SK-N-SH treated with all-trans-retinoic acid at 6 μM for 48 hours (cell line): ENCODE measurements at regions not wholly inside any gene's neighbourhood (a gene's known extent, or its start where the extent isn't known, plus 50 kb on each side); places are given as distances from the start of the nearest gene placed in this dataset.

ENCODE experiments used
- ATAC-seq: fragments of 200-7000 bp; cut with Tn5 transposase; 3 replicates; pipeline ENCODE4 v1.9.1; 2020; ENCODE audit warnings: mild to moderate bottlenecking, moderate library complexity
- ARNTL ChIP-seq: fragments of 450-650 bp; formaldehyde crosslinking; IDR thresholded peaks from 2 replicates; pipeline ENCODE4 v1.5.0; 2020; ENCODE audit warnings: low read depth, mild to moderate bottlenecking, moderate library complexity, borderline replicate concordance
- BACH2 ChIP-seq: fragments of 250-450 bp; sonication (Bioruptor Pico); IDR thresholded peaks from 2 replicates; pipeline ENCODE4 v1.9.0; 2021; ENCODE audit warnings: mild to moderate bottlenecking, borderline replicate concordance
- CREB5 ChIP-seq: fragments of 250-450 bp; sonication (Bioruptor Pico); IDR thresholded peaks from 2 replicates; pipeline ENCODE4 v1.5.1; 2020; ENCODE audit warnings: low read depth, mild to moderate bottlenecking, moderate library complexity
- CSDC2 ChIP-seq: fragments of 250-450 bp; sonication (Bioruptor Pico); IDR thresholded peaks from 2 replicates; pipeline ENCODE4 v1.5.0; 2020; ENCODE audit warnings: mild to moderate bottlenecking, moderate library complexity
- CSRNP3 ChIP-seq: fragments of 250-450 bp; sonication (Bioruptor Pico); IDR thresholded peaks from 2 replicates; pipeline ENCODE4 v1.5.1; 2021; ENCODE audit warnings: mild to moderate bottlenecking, moderate library complexity
- ESRRG ChIP-seq: fragments of 250-450 bp; sonication (Bioruptor Pico); IDR thresholded peaks from 2 replicates; pipeline ENCODE4 v1.6.1; 2021; ENCODE audit warnings: mild to moderate bottlenecking
- GLIS3 ChIP-seq: fragments of 250-450 bp; sonication (Bioruptor Pico); IDR thresholded peaks from 2 replicates; pipeline ENCODE4 v1.5.0; 2020; ENCODE audit warnings: mild to moderate bottlenecking, moderate library complexity
- OSR1 ChIP-seq: fragments of 250-450 bp; sonication (Bioruptor Pico); IDR thresholded peaks from 2 replicates; pipeline ENCODE4 v1.8.0; 2022; ENCODE audit warnings: moderate library complexity, mild to moderate bottlenecking, inconsistent platforms
- PATZ1 ChIP-seq: fragments of 250-450 bp; sonication (Bioruptor Pico); IDR thresholded peaks from 2 replicates; pipeline ENCODE4 v1.8.0; 2020; ENCODE audit warnings: mild to moderate bottlenecking, moderate library complexity, borderline replicate concordance
- PPARA ChIP-seq: fragments of 250-450 bp; sonication (Bioruptor Pico); IDR thresholded peaks from 2 replicates; pipeline ENCODE4 v1.5.0; 2020; ENCODE audit warnings: mild to moderate bottlenecking, borderline replicate concordance
- RARB ChIP-seq: fragments of 250-450 bp; sonication (Bioruptor Pico); IDR thresholded peaks from 2 replicates; pipeline ENCODE4 v1.8.0; 2021; ENCODE audit warnings: mild to moderate bottlenecking, moderate library complexity
- TCF4 ChIP-seq: fragments of 250-450 bp; sonication (Bioruptor Pico); IDR thresholded peaks from 2 replicates; pipeline ENCODE4 v1.8.0; 2021; ENCODE audit warnings: mild to moderate bottlenecking, moderate library complexity, borderline replicate concordance
- TSHZ2 ChIP-seq: fragments of 250-450 bp; sonication (Bioruptor Pico); IDR thresholded peaks from 2 replicates; pipeline ENCODE4 v1.5.0; 2020; ENCODE audit warnings: mild to moderate bottlenecking, moderate library complexity
- ZC3H10 ChIP-seq: fragments of 250-450 bp; sonication (Bioruptor Pico); IDR thresholded peaks from 2 replicates; pipeline ENCODE4 v1.5.1; 2021; ENCODE audit warnings: mild to moderate bottlenecking, moderate library complexity
- ZFP3 ChIP-seq: fragments of 250-450 bp; sonication (Bioruptor Pico); IDR thresholded peaks from 2 replicates; pipeline ENCODE4 v1.5.0; 2020; ENCODE audit warnings: mild to moderate bottlenecking, moderate library complexity
- ZFP30 ChIP-seq: fragments of 450-650 bp; formaldehyde crosslinking; IDR thresholded peaks from 2 replicates; pipeline ENCODE4 v1.5.0; 2022; ENCODE audit warnings: mild to moderate bottlenecking, moderate library complexity
- ZNF565 ChIP-seq: fragments of 450-650 bp; formaldehyde crosslinking; conservative IDR thresholded peaks from 2 replicates; pipeline ENCODE4 v1.5.0; 2020; ENCODE audit warnings: low read depth, mild to moderate bottlenecking, moderate library complexity
- ZNF8 ChIP-seq: fragments of 450-650 bp; formaldehyde crosslinking; IDR thresholded peaks from 2 replicates; pipeline ENCODE4 v1.5.0; 2020; ENCODE audit warnings: mild to moderate bottlenecking, moderate library complexity

- no peak for TF ChIP-seq TSHZ2 (CRISPR knock-in tag)
- TF ChIP-seq ZNF565 (CRISPR knock-in tag) = no peak
- no peak for TF ChIP-seq TCF4 (CRISPR knock-in tag)
- no peak for TF ChIP-seq BACH2
Measured at GRCh38 chr14:104326848-104327247, 188.5 kb downstream of the KIF26A start (continued).

GRCh38 chr14:104328607-104329006 is 190.2 kb downstream of the KIF26A start:
- ATAC-seq = no peak
- TF ChIP-seq ZFP30 (CRISPR knock-in tag) = no peak
- no peak for TF ChIP-seq OSR1
- TF ChIP-seq PPARA (CRISPR knock-in tag) = no peak
- no peak for TF ChIP-seq CSDC2 (CRISPR knock-in tag)
- TF ChIP-seq CSRNP3 = no peak
- TF ChIP-seq TCF4 (CRISPR knock-in tag) = no peak
- no peak for TF ChIP-seq CREB5
- no peak for TF ChIP-seq ZC3H10
- TF ChIP-seq ZNF8 (CRISPR knock-in tag) = no peak
- no peak for TF ChIP-seq RARB (CRISPR knock-in tag)
- no peak for TF ChIP-seq PATZ1 (CRISPR knock-in tag)
- no peak for TF ChIP-seq ZFP3
- TF ChIP-seq TSHZ2 (CRISPR knock-in tag) = no peak
- no peak for TF ChIP-seq ESRRG (CRISPR knock-in tag)
- no peak for TF ChIP-seq ZNF565 (CRISPR knock-in tag)
- TF ChIP-seq ARNTL (CRISPR knock-in tag) = no peak
- no peak for TF ChIP-seq GLIS3 (CRISPR knock-in tag)

- no peak for ATAC-seq
- TF ChIP-seq ZC3H10 (no peak), CSRNP3 (no peak)
Measured at GRCh38 chr14:104329793-104330192, 191.4 kb downstream of the KIF26A start.
